Effector memory CD8-positive, alpha-beta T cell (primary cell): ENCODE measurements at regions not wholly inside any gene's neighbourhood (a gene's known extent, or its start where the extent isn't known, plus 50 kb on each side); places are given as distances from the start of the nearest gene placed in this dataset.

Source experiments
- ATAC-seq: fragments of 150-1000 bp; cut with Tn5 transposase; replicated peaks from 2 replicates; pipeline ENCODE4 v1.10.0; 2021; ENCODE audit warnings: mild to moderate bottlenecking, moderate library complexity
- DNase-seq, 3 experiments: peaks; one replicate each; pipeline ENCODE4 v3.0.0; 2021
- H3K27ac Mint-ChIP-seq, 2 donors: one replicate each; pipeline ENCODE4 v1.8.0; 2022; ENCODE audit warnings: mild to moderate bottlenecking in 2 of 2, mixed read lengths in 2 of 2, moderate library complexity in 2 of 2
- H3K27me3 Mint-ChIP-seq, 2 donors: one replicate each; pipeline ENCODE4 v1.8.0; 2022; ENCODE audit warnings: mixed read lengths in 2 of 2
- H3K36me3 Mint-ChIP-seq: one replicate; pipeline ENCODE4 v1.8.0; 2022; ENCODE audit warnings: mild to moderate bottlenecking, moderate library complexity, mixed read lengths; ENCODE audit not compliant: insufficient read depth
- H3K4me1 Mint-ChIP-seq, 2 donors: one replicate each; pipeline ENCODE4 v1.8.0; 2022; ENCODE audit warnings: low read depth in 2 of 2, mixed read lengths in 2 of 2
- H3K4me3 Mint-ChIP-seq, 2 donors: one replicate each; pipeline ENCODE4 v1.8.0; 2022; ENCODE audit warnings: mild to moderate bottlenecking in 2 of 2, mixed read lengths in 2 of 2, moderate library complexity in 2 of 2
- H3K9me3 Mint-ChIP-seq, 2 donors: one replicate each; pipeline ENCODE4 v1.8.0; 2022; ENCODE audit warnings: mixed read lengths in 2 of 2

DNA sequence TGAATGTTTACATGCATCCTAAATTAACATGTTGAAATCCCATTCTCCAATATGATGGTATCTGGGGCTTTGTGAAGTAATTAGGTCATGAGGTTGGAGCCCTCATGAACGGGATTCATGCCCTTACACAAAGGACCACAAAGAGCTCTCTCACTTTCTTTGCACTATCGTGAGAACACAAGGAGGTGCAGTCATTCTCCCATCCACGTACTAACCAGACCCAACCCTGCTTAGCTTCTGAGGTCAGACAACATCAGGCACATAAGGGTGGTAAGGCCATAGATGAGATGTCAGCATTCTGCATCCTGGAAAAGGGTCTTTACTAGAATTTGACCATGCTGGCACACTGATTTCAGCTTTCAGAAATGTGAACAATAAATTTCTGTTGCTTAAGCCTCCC is 1211.9 kb upstream of the MIR17HG start:
- Mint-ChIP-seq H3K4me3 (no peak overlapping the region), H3K9me3 (no peaks in the 10 kb centered on the region), H3K27ac (no peak overlapping the region), H3K27me3 (no peaks in the 10 kb centered on the region), H3K4me1 (no peaks in the 10 kb centered on the region), H3K36me3 (no peaks in the 10 kb centered on the region)
- ATAC-seq = no peak
- DNase-seq = no peak

DNA sequence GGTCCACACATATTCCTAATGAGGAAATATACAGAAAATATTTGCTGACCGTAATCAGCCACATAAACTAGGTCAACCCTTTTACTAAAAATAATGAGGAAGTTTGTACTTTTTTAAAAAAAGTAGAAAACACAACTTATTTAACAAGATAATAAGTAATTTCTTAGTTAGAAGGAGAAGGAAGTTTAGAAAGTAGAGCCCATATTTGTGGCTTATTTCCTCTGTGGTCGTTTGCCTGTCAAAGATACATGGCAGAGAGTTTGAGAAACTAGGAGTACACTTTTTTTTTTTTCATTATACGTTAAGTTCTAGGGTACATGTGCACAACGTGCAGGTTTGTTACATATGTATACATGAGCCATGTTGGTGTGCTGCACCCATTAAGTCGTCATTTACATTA is 1205.2 kb upstream of the MIR17HG start:
- no peaks in the 10 kb centered on the region for H3K4me1 Mint-ChIP-seq
- DNase-seq (no peak), ATAC-seq (no peak)
- H3K27me3 Mint-ChIP-seq = no peaks in the 10 kb centered on the region
- H3K27ac Mint-ChIP-seq = no peak overlapping the region
- H3K36me3 Mint-ChIP-seq = no peaks in the 10 kb centered on the region
- H3K4me3 Mint-ChIP-seq = no peak overlapping the region
- H3K9me3 Mint-ChIP-seq = peaks cover 0 to 1% of the 10 kb centered on the region in 2 donors

DNA sequence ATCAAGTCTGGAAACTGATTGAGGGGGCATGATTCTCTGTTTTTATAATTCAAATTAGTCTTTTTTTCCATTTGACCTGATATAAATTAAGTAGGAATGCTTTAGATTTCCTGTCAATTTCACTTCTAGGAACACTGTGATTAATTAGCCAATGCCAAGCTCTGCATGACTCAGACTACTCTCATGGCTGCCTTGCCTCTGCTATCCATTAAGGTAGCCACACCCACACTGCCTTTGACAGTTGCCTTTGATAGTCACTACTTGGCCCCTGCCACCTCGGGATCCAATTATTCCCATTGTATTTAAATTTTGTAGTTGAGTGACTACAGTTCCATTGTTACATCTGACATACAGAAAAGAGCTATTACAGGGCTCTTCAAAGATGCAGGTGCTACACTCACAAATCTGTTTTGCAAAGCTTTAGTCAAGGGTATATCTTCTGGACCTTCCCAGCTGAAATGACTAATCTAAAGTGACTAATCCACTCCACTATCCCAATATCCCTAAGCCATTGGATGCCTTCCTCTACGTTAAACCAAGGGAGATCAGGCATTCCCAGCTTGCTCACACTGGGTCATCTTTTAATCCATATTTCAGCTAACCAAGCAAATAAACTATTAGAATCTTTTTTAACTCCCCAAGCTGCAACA is 1193.1 kb upstream of the MIR17HG start:
- Mint-ChIP-seq H3K27me3 (no peaks in the 10 kb centered on the region), H3K4me1 (no peaks in the 10 kb centered on the region), H3K36me3 (no peaks in the 10 kb centered on the region), H3K27ac (no peak overlapping the region), H3K9me3 (peaks cover 0 to 8% of the 10 kb centered on the region in 2 donors), H3K4me3 (no peak overlapping the region)
- DNase-seq = no peak
- no peak for ATAC-seq

DNA sequence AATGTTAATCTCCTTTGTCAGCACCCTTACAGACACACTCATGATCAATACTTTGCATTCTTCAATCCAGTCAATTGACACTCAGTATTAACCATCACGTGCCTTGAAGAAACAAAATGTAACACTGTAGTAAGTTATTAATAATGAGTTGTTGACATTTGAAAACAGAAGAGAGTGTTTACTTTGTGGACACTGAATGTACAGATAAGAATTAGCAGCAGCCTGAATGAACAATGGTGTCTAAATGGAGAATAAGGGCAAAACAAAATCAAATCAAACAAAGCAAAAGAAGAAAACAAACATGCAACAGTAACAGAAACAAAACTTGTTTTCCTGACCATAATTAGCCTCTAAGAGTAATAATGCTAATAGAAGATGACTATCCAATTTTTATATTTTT is 1191.1 kb upstream of the MIR17HG start:
- no peak for DNase-seq
- no peak overlapping the region for H3K27ac Mint-ChIP-seq
- no peak overlapping the region for H3K4me3 Mint-ChIP-seq
- H3K4me1 Mint-ChIP-seq = no peaks in the 10 kb centered on the region
- H3K9me3 Mint-ChIP-seq = peaks cover 0 to 10% of the 10 kb centered on the region in 2 donors
- no peak for ATAC-seq
- H3K36me3 Mint-ChIP-seq = no peaks in the 10 kb centered on the region
- H3K27me3 Mint-ChIP-seq = no peaks in the 10 kb centered on the region

DNA sequence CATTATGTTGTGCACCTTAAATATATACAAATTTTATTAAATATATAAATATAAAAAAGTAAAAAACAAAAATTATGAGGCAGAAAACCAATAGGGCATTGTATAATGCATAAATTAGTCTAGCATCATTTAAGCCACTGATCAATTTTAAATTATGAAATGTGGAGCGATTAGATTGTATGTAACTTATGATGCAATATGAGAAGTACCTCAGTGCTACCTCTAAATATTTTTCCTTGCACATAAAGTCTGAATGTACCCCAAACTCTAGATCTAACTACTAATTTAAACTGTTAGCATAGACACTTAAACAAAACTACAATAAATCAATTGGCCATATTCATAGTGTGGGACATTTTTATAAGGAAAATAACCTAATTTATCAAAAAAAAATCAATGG is 1178.5 kb upstream of the MIR17HG start:
- Mint-ChIP-seq H3K27ac (no peak overlapping the region), H3K9me3 (peaks cover 7 to 13% of the 10 kb centered on the region in 2 donors), H3K4me3 (no peak overlapping the region), H3K36me3 (no peaks in the 10 kb centered on the region), H3K27me3 (no peaks in the 10 kb centered on the region), H3K4me1 (no peaks in the 10 kb centered on the region)
- DNase-seq = no peak
- ATAC-seq = no peak

DNA sequence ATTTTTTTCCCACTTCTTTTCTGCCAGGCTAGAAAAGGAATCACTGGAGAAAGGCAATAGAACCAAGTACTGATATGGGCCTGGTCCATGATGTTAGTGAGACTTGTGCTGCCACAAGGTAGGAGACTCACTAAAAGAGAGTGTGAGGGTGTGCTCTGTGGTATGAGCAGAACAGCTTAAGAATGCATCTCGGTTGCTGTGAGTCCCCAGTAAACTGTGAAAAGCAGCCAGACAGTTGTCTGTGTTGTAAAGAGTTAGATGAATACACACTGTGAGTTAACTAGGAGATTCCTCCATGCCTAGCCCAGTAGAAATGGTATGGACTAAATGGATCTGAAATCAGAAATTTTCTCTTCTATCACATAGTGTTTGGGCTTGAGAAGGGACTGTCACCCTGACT is 1177.3 kb upstream of the MIR17HG start:
- Mint-ChIP-seq H3K27ac (no peak overlapping the region), H3K27me3 (no peaks in the 10 kb centered on the region), H3K36me3 (no peaks in the 10 kb centered on the region), H3K4me3 (no peak overlapping the region), H3K9me3 (peaks cover 0 to 10% of the 10 kb centered on the region in 2 donors), H3K4me1 (no peaks in the 10 kb centered on the region)
- ATAC-seq (no peak), DNase-seq (no peak)

DNA sequence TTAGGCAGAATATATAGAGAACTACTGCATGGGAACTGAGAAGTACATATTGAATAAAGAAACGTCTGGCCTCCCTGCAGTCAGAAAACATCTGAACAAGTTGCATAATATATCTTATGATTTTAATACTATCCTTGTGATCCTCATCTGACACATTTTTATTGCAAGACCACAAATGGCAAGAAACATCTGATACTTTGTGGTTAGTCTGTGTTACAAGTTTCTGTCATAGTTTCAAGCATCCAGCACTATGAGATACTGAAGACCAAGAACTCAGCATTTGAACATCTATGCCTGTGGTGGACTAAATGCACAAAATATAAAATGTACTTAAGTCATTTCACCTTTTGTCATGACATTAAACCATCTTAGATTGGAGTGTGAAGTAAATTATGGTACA is 1175.8 kb upstream of the MIR17HG start:
- H3K4me1 Mint-ChIP-seq = no peaks in the 10 kb centered on the region

DNA sequence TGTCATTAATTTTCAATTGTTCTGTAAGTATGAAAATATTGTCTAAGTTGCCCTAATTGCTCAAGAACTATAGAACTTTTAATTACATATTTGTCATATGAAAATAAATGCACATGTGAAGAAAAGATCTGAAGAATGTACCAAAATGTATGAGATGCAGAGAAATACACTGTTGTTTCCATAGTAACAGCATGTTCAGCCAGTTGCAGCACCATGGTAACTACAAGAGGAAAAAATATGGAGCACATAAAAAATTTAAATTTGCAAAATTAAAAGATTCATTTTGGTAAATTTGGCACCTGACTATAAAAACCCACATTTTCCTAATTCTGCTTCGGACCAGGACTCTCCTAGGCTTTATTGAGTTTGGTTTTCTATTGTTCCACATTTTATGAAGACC is 1170.0 kb upstream of the MIR17HG start:
- Mint-ChIP-seq H3K4me3 (no peak overlapping the region), H3K36me3 (no peaks in the 10 kb centered on the region), H3K4me1 (no peaks in the 10 kb centered on the region), H3K27ac (no peak overlapping the region), H3K9me3 (peaks cover 0 to 9% of the 10 kb centered on the region in 2 donors), H3K27me3 (no peaks in the 10 kb centered on the region)
- ATAC-seq (no peak), DNase-seq (no peak)

More for the DNA sequence above, 1175.8 kb upstream of the MIR17HG start:
- DNase-seq = no peak
- Mint-ChIP-seq H3K27me3 (no peaks in the 10 kb centered on the region), H3K27ac (no peak overlapping the region), H3K4me3 (no peak overlapping the region), H3K36me3 (no peaks in the 10 kb centered on the region), H3K9me3 (peaks cover 0 to 7% of the 10 kb centered on the region in 2 donors)
- no peak for ATAC-seq

DNA sequence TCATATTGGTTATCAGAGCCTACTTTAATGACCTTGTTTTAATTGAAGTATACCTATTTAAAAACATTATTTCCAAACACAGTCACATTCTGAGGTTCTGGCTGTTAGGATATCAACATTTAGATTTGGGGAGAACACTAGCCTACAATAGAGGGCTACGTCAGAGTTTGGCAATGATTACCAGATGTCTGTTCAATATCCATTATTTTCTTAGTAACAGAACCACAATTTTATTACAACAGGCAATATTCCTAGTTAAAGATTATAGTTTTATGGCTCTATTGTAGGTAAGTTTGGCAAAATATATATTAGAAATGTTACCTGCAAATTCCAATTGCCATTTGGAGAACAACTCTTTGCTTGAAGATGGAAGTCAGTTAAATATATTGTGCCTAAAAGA is 1163.1 kb upstream of the MIR17HG start:
- Mint-ChIP-seq H3K4me1 (no peaks in the 10 kb centered on the region), H3K9me3 (peaks cover 0 to 9% of the 10 kb centered on the region in 2 donors), H3K27ac (no peak overlapping the region), H3K4me3 (no peak overlapping the region), H3K36me3 (no peaks in the 10 kb centered on the region), H3K27me3 (no peaks in the 10 kb centered on the region)
- ATAC-seq (no peak), DNase-seq (no peak)

DNA sequence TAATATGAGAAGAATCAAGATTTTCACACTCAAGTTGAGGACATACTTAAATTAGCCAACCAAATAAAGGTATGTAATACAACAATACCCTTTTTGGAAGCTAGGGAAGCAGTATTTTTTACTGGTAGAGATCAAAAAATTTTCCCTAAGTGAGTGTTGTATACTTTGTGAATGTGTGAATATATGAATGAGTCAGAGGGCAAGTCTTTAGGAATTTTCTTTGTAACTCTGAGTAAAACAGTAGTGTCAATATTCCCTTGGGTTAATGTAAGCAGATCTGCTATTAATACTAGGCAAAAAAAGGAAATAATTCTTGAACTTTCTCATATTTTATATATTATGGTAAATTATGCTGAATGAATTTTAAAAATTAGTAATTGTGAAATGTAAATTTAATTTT is 1161.8 kb upstream of the MIR17HG start:
- Mint-ChIP-seq H3K27ac (no peak overlapping the region), H3K4me3 (no peak overlapping the region), H3K4me1 (no peaks in the 10 kb centered on the region), H3K9me3 (peaks cover 0 to 3% of the 10 kb centered on the region in 2 donors), H3K27me3 (no peaks in the 10 kb centered on the region), H3K36me3 (no peaks in the 10 kb centered on the region)
- no peak for DNase-seq
- ATAC-seq = no peak

DNA sequence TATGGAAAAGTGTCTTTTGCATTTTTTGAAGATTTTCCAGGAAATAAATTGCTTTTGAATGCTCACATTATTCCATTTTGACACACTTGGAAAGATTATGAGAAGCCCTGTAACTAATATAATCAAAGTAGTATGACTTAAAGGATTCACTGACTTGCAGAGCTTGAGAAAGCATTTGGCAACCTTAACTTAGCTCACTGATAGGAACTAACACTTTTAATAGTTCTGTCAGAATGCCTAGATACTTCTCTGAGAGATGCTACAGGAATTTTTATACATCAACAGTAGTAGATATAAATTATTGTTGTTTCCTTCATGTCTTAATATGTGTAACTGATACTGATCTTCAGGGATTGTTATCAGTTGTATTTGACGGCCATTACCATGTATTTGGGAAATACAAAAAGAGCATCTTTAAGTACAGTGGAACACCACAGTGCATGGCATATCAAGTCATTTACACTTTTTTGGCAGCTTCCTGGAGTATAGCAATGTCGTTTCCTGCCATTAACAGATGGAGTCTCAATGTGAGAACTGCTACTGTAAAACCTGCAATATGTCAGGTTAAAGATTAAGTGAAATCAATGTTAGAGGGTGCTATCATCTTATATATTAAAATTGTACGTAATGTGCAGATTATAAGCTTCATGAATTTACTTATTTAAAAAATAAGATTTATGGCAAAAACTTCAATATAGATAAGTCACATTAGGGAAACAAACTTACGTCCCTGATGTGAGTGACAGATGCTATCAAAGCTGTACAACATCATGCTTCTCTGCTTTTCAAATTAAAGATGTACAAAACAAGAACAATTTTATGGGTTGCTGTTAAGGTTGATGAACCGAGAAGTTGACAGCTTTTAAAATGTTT is 1159.8 kb upstream of the MIR17HG start:
- Mint-ChIP-seq H3K4me3 (no peak overlapping the region), H3K4me1 (no peaks in the 10 kb centered on the region), H3K27me3 (no peaks in the 10 kb centered on the region), H3K27ac (no peak overlapping the region), H3K9me3 (no peaks in the 10 kb centered on the region), H3K36me3 (no peaks in the 10 kb centered on the region)
- no peak for ATAC-seq
- DNase-seq = no peak

DNA sequence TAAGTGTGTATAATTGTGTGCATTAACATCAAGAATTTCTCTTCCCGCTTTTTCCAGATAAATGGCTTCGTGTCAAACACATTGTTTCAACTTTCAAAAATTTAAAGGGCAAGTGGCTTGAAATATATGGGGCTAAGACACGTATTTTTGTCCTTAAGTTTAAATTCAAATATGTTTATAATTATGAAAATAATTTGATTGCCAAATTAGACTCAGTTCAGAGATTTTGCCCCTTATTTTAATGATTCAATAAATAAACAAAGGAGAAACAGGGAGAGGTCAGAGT is 1159.2 kb upstream of the MIR17HG start:
- no peak for ATAC-seq
- H3K27ac Mint-ChIP-seq = no peak overlapping the region
- H3K36me3 Mint-ChIP-seq = no peaks in the 10 kb centered on the region
- H3K27me3 Mint-ChIP-seq = no peaks in the 10 kb centered on the region
- no peaks in the 10 kb centered on the region for H3K4me1 Mint-ChIP-seq
- H3K9me3 Mint-ChIP-seq = no peaks in the 10 kb centered on the region
- no peak for DNase-seq
- no peak overlapping the region for H3K4me3 Mint-ChIP-seq

DNA sequence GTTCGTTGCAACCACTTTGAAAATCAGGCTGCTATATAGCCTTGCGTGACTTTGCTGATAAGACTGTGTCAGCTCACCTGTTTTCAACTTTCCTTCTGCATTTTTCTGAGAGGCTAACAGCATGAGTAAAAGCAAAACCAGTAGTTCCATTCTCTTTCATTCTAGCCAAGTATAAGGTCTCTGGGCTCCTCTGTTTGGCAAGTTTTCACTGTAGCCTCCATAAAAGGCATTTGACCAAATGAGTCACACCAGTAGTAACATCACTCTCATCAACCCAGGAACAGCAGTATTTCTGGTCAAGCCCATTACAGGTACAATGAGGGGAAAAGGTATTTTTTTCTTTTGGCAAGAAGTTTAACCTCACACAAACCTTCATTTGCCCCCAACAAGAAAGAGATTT is 1149.8 kb upstream of the MIR17HG start:
- Mint-ChIP-seq H3K36me3 (peaks cover 3% of the 10 kb centered on the region), H3K27ac (no peak overlapping the region), H3K4me3 (no peak overlapping the region), H3K4me1 (no peaks in the 10 kb centered on the region), H3K9me3 (peaks cover 0 to 10% of the 10 kb centered on the region in 2 donors), H3K27me3 (no peaks in the 10 kb centered on the region)
- DNase-seq = no peak
- no peak for ATAC-seq

DNA sequence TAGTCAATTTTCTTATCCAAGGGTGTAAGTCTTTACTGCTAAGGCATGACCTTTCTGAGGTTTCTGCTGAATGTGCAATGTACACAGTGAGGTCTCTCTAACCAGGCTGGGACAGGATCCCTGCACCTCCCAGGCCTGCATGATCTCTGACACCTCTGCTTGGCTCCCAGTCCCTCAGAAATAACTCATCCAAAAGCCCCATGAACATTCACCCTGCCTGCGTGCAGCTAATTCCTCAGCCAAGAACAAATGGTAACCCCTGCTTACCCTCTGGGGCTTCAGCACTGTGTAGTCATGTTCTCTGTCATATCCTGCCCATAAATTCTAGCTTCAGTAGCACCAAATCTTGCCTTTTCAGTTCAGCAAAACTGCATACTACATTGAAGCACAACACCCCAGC is 1146.3 kb upstream of the MIR17HG start:
- Mint-ChIP-seq H3K4me3 (no peak overlapping the region), H3K9me3 (peaks cover 5 to 11% of the 10 kb centered on the region in 2 donors), H3K27ac (no peak overlapping the region), H3K27me3 (no peaks in the 10 kb centered on the region), H3K36me3 (peaks cover 3% of the 10 kb centered on the region), H3K4me1 (no peaks in the 10 kb centered on the region)
- DNase-seq (no peak), ATAC-seq (no peak)
